ENCODE measurements at regions not wholly inside any gene's neighbourhood (a gene's known extent, or its start where the extent isn't known, plus 50 kb on each side); places are given as distances from the start of the nearest gene placed in this dataset.

DNA sequence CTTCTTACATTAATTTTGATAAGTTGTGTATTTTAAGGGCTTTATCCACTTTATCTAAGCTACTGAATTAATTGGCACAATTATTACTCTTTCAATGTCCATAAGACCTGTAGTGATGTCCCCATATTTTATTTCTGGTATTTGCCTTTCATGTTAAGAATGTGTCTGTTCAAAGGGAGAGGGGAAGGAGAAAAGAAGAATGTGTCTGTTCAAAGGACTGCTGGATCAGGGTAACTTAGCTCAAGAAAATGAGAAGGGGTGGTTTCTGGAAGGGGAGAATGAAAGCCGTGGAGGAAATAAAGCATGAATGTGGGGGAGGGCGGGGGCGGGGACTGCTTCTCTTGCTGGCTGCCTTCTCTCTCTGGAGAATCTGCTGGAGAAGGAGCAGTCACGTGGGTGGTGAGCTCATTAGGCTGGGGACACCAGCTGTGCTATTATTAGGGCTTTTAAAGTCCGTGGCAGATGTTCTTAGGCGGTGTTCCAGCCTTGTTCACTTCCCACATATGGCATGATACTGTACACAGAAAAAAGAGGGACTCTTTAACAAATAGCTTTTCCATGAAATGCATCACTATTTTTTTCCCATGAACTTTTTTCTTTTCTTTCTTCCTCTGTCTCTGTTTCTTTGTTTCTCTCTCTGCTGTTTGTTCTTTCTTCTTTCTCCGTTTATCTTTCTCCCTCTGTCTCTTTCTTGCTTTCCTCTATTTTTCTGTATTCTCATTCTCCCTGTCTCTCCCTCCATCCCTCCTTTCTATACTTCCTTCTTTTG is 63.7 kb upstream of the ULK4 start:
- TF ChIP-seq, protein P1, sequence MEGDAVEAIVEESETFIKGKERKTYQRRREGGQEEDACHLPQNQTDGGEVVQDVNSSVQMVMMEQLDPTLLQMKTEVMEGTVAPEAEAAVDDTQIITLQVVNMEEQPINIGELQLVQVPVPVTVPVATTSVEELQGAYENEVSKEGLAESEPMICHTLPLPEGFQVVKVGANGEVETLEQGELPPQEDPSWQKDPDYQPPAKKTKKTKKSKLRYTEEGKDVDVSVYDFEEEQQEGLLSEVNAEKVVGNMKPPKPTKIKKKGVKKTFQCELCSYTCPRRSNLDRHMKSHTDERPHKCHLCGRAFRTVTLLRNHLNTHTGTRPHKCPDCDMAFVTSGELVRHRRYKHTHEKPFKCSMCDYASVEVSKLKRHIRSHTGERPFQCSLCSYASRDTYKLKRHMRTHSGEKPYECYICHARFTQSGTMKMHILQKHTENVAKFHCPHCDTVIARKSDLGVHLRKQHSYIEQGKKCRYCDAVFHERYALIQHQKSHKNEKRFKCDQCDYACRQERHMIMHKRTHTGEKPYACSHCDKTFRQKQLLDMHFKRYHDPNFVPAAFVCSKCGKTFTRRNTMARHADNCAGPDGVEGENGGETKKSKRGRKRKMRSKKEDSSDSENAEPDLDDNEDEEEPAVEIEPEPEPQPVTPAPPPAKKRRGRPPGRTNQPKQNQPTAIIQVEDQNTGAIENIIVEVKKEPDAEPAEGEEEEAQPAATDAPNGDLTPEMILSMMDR (IDR thresholded peaks at IDR 0.05) = no peak
- peak; percentile 42 for ATAC-seq (ENCODE audit: low read depth)
- Mint-ChIP-seq H3K4me3 (peak overlapping the region; percentile 70), H3K4me1 (peaks cover 80% of the 10 kb centered on the region), H3K27ac (peak overlapping the region; percentile 82), H3K9me3 (peaks cover 2% of the 10 kb centered on the region), H3K27me3 (no peaks in the 10 kb centered on the region), H3K36me3 (ENCODE audit: low read depth) (peaks cover 10% of the 10 kb centered on the region)
- DNase-seq = no peak
- CTCF ChIA-PET = interaction anchor here (0.9 to 2.1 kb wide), 3 partner anchors 26 to 74 kb away, joined by 3 to 8 read pairs (median 3); no protein-coding TSS in a partner anchor
- POLR2A ChIA-PET = interaction anchor here (0.6 to 3.8 kb wide), 12 partner anchors 11 to 788 kb away, joined by 3 to 26 read pairs (median 5); partner anchors contain the start of gene ULK4
- intact Hi-C loops (cut with micrococcal nuclease) = loop anchor here (1.0 to 2.0 kb wide), 2 partner anchors 11 to 23 kb away; no protein-coding TSS in a partner anchor

DNA sequence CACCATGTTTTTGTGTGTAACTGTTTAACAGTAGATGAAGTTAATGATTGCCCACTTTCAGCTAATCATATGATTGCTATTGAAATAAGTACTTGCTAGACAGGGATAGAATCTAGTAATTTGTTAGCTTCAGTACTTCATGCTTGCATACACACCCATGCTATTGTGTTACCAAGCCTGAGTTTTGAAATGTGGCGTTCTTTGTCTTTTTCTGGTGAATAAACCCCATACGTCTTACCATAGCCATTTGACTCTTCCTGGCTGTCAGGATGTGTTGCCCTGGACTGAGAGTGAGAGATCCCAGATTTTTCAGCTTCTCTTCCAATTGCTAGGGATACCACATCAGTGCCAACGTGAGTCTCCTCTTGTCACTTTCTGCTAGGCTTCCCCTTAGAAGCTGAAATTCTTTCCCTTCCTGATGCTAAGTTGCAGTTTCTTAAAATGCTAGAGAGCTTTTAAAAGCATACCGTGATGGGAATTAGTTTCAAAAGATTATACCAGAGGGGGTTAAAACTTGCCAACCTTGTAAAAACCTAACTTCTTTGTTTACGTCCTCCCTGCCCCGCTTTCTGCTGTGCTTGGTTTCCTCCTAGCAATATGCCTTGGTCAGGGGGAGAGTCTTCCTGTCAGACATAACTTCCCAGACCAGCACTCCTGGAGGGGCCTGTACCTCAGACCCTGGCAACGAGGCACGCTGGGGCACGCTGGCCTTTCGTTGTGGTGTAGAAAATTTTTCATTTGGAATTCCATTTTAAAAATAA is 62.9 kb upstream of the ULK4 start:
- peaks cover 2% of the 10 kb centered on the region for H3K9me3 Mint-ChIP-seq
- H3K36me3 Mint-ChIP-seq (ENCODE audit: low read depth) = peaks cover 10% of the 10 kb centered on the region
- peak overlapping the region; percentile 82 for H3K27ac Mint-ChIP-seq
- peak overlapping the region; percentile 70 for H3K4me3 Mint-ChIP-seq
- no peaks in the 10 kb centered on the region for H3K27me3 Mint-ChIP-seq
- ChIA-PET CTCF (interaction anchor here (0.9 to 2.1 kb wide), 3 partner anchors 27 to 75 kb away, joined by 3 to 8 read pairs (median 3); no protein-coding TSS in a partner anchor), POLR2A (interaction anchor here (0.6 to 3.8 kb wide), 11 partner anchors 10 to 69 kb away, joined by 3 to 26 read pairs (median 6); partner anchors contain the start of gene ULK4)
- TF ChIP-seq, protein P1 (IDR thresholded peaks at IDR 0.05) = no peak
- ATAC-seq (ENCODE audit: low read depth) = peak; percentile 30
- DNase-seq = no peak
- intact Hi-C loops (cut with micrococcal nuclease) = loop anchor here (1.0 to 2.0 kb wide), 3 partner anchors 10 to 24 kb away; no protein-coding TSS in a partner anchor
- peaks cover 85% of the 10 kb centered on the region for H3K4me1 Mint-ChIP-seq

DNA sequence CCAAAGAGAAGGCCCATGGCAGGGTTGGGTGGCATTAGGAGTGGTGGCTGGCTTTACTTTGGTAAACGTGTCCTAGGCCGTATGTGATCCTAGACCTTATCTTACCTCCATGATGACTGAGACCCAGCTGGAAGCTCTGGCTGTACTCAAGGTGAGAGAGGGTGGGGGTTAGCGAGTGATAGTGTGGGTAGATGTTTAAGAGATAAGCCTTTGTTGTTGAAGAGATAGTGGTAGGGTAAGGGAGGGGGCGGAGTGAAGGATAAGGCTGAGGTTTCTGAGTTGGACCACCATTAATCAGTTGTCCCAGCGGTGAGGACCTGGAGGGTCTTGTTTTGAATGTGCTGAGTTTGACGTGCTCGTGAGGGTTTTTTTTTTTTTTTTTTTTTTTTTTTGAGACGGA is 61.5 kb upstream of the ULK4 start:
- ChIA-PET CTCF (no interaction called here), POLR2A (no interaction called here)
- Mint-ChIP-seq H3K4me1 (peaks cover 86% of the 10 kb centered on the region), H3K4me3 (peak overlapping the region; percentile 5), H3K27ac (peak overlapping the region; percentile 83), H3K9me3 (peaks cover 2% of the 10 kb centered on the region), H3K36me3 (ENCODE audit: low read depth) (peaks cover 4% of the 10 kb centered on the region), H3K27me3 (no peaks in the 10 kb centered on the region)
- DNase-seq (no peak), ATAC-seq (ENCODE audit: low read depth) (no peak)
- TF ChIP-seq, protein P1 (IDR thresholded peaks at IDR 0.05) = no peak
- intact Hi-C loops (cut with micrococcal nuclease) = no loop called here

DNA sequence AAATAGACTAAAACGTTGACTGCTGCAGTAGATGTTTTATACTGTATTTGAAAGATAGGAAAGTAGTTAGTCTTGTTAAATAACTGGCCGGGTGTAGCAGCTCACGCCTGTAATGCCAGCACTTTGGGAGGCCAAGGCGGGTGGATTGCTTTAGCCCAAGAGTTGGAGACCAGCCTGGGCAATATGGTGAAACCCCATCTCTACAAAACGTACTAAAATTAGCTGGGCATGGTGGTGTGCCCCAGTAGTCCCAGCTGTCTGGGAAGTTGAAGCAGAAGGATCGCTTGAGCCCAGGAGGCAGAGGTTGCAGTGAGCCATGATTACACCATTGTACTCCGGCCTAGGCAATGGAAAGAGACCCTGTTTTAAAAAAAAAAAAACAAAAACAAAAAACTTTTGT is 60.5 kb upstream of the ULK4 start:
- H3K9me3 Mint-ChIP-seq = peaks cover 2% of the 10 kb centered on the region
- H3K4me3 Mint-ChIP-seq = no peak overlapping the region
- ChIA-PET POLR2A (interaction anchor here (0.9 to 1.4 kb wide), 2 partner anchors 9 to 33 kb away, joined by 4 to 9 read pairs; no protein-coding TSS in a partner anchor), CTCF (no interaction called here)
- peaks cover 2% of the 10 kb centered on the region for H3K36me3 Mint-ChIP-seq (ENCODE audit: low read depth)
- peaks cover 90% of the 10 kb centered on the region for H3K4me1 Mint-ChIP-seq
- no peak for DNase-seq
- intact Hi-C loops (cut with micrococcal nuclease) = no loop called here
- TF ChIP-seq, protein P1 (IDR thresholded peaks at IDR 0.05) = no peak
- H3K27me3 Mint-ChIP-seq = no peaks in the 10 kb centered on the region
- peak overlapping the region; percentile 35 for H3K27ac Mint-ChIP-seq
- no peak for ATAC-seq (ENCODE audit: low read depth)
